ENCODE measurements at regions not wholly inside any gene's neighbourhood (a gene's known extent, or its start where the extent isn't known, plus 50 kb on each side); places are given as distances from the start of the nearest gene placed in this dataset.

DNA sequence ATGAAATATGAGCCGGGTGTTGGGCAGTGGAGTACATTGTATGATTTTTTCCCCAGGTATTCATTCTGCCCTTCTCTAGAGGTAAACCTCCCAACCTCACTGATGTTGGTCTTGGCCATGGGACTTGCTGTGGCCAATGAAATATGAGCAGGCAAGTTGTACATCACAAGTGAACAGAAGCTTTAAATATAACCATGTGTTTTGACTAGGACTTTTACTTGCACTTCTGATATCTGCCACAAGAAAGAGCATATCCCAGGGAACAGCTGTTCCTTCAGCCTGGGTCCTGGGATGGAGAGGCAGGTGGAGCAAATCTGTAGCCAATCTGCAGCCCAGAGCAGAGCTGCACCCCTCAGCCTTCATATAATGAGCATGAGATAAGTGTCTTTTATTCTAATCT lies 109.8 kb upstream of the PALS2 start:
- Histone ChIP-seq H3K4me3 (no peak overlapping the region), H3K36me3 (no peaks in the 10 kb centered on the region), H3K27ac (no peak overlapping the region), H3K4me1 (no peaks in the 10 kb centered on the region), H3K27me3 (no peaks in the 10 kb centered on the region), H3K9me3 (no peaks in the 10 kb centered on the region)
- intact Hi-C loops (cut with DNase I): no loop called here
- no peak for DNase-seq
- no peak for TF ChIP-seq POLR2A (IDR thresholded peaks at IDR 0.05)
- TF ChIP-seq CTCF (IDR thresholded peaks at IDR 0.05): no peak
- WGBS, 2 donors: 76 to 79% methylated on average over 1 of the region's 1 CpG

DNA sequence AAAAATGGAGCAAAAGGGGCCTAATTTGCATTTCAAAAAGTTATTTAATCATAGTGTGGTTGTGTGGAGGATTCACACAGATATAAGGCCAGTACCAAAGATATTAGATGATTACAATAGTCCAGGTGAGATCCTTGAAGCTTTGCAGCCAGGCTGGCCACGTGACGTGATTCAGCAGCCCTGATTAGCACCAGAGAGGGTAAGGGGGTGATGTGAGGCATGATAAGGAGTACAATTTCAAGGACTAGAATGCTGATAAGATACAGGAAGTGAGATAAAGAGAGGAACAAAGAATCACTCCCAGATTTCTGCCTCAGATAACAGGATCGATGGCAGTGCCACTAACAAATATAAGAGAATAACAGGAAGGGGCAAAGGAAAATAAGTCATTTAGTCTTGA lies 108.4 kb upstream of the PALS2 start:
- H3K9me3 ChIP-seq: no peaks in the 10 kb centered on the region
- DNase-seq: no peak
- H3K27ac ChIP-seq: no peak overlapping the region
- no peaks in the 10 kb centered on the region for H3K36me3 ChIP-seq
- no peak overlapping the region for H3K4me3 ChIP-seq
- WGBS, 2 donors: 40 to 49% methylated on average over 3 of the region's 3 CpGs
- TF ChIP-seq CTCF (IDR thresholded peaks at IDR 0.05) (no peak), POLR2A (IDR thresholded peaks at IDR 0.05) (no peak)
- no peaks in the 10 kb centered on the region for H3K4me1 ChIP-seq
- H3K27me3 ChIP-seq: no peaks in the 10 kb centered on the region
- intact Hi-C loops (cut with DNase I): no loop called here

- intact Hi-C loops (cut with DNase I): no loop called here
- H3K36me3 ChIP-seq: no peaks in the 10 kb centered on the region
- no peak overlapping the region for H3K4me3 ChIP-seq
- H3K27me3 ChIP-seq: no peaks in the 10 kb centered on the region
- TF ChIP-seq CTCF (IDR thresholded peaks at IDR 0.05): no peak
- no peak for TF ChIP-seq POLR2A (IDR thresholded peaks at IDR 0.05)
- no peak for DNase-seq
- no peak overlapping the region for H3K27ac ChIP-seq
- no peaks in the 10 kb centered on the region for H3K9me3 ChIP-seq
- WGBS, 2 donors: 49 to 58% methylated on average over 3 of the region's 3 CpGs
- no peaks in the 10 kb centered on the region for H3K4me1 ChIP-seq
Measured at GRCh38 chr7:24466168-24466768, 107.0 kb upstream of the PALS2 start.

DNA sequence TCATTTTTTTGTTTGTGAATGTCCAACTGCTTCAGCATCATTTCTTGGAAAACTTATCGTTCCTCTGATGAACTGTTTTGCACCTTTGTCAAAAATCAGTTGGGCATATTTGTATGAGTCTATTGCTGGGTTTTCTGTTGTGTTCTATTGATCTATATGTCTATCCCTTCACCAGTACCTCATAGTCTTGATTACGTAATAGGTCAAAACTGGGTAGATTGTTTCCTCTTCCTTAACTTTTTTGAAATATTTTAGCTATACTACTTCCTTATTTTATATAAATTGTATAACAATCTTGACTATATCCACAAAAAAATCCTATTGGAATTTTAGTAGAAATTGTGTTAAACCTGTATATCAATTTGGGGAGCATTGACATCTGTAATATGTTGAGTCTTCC lies 104.1 kb upstream of the PALS2 start:
- intact Hi-C loops (cut with DNase I): no loop called here
- Histone ChIP-seq H3K27me3 (no peaks in the 10 kb centered on the region), H3K4me1 (no peaks in the 10 kb centered on the region), H3K27ac (no peak overlapping the region), H3K36me3 (no peaks in the 10 kb centered on the region), H3K4me3 (no peak overlapping the region), H3K9me3 (no peaks in the 10 kb centered on the region)
- TF ChIP-seq CTCF (IDR thresholded peaks at IDR 0.05) (no peak), POLR2A (IDR thresholded peaks at IDR 0.05) (no peak)
- no peak for DNase-seq
- WGBS, 2 donors: 74 to 78% methylated on average over 2 of the region's 2 CpGs

GRCh38 chr7:24472093-24472492 lies 101.2 kb upstream of the PALS2 start:
- Histone ChIP-seq H3K27ac (no peak overlapping the region), H3K4me1 (no peaks in the 10 kb centered on the region), H3K4me3 (no peak overlapping the region), H3K9me3 (no peaks in the 10 kb centered on the region), H3K36me3 (no peaks in the 10 kb centered on the region), H3K27me3 (no peaks in the 10 kb centered on the region)
- TF ChIP-seq CTCF (IDR thresholded peaks at IDR 0.05) (no peak), POLR2A (IDR thresholded peaks at IDR 0.05) (no peak)
- intact Hi-C loops (cut with DNase I): no loop called here
- DNase-seq: no peak
- WGBS, 2 donors: 73 to 86% methylated on average over 1 of the region's 1 CpG

All from esophagus squamous epithelium (tissue), 5 donors.